Breast epithelium (tissue), 4 donors: ENCODE measurements at regions not wholly inside any gene's neighbourhood (a gene's known extent, or its start where the extent isn't known, plus 50 kb on each side); places are given as distances from the start of the nearest gene placed in this dataset.

ENCODE experiments used
- DNase-seq, 2 donors: peaks; one replicate each; pipeline ENCODE4 v3.0.0-alpha.2; 2019; ENCODE audit warnings: low spot score in 2 of 2
- H3K27ac ChIP-seq, 2 donors: fragments of 200-600 bp; sonication (generic) in 1 of 2; one replicate each; pipeline ENCODE4 v1.5.1; 2016 to 2019; ENCODE audit warnings: mild to moderate bottlenecking in 1 of 2
- H3K27me3 ChIP-seq, 2 donors: fragments of 200-600 bp; sonication (generic) in 1 of 2; one replicate each; pipeline versions ENCODE4 v1.5.1 to v1.6.0; 2017 to 2019; ENCODE audit warnings: control low read depth in 1 of 2, mild to moderate bottlenecking in 1 of 2
- H3K36me3 ChIP-seq: fragments of 200-600 bp; one replicate; pipeline ENCODE4 v1.5.1; 2019
- H3K4me1 ChIP-seq, 2 donors: fragments of 200-600 bp; sonication (generic); one replicate each; pipeline ENCODE4 v1.5.1; 2016 to 2019; ENCODE audit warnings: control low read depth in 1 of 2
- H3K4me3 ChIP-seq, 3 donors: fragments of 200-600 bp; sonication (generic); 1 replicate in 2 of 3; 2 replicates in 1 of 3; pipeline ENCODE4 v1.5.1; 2016 to 2019; ENCODE audit warnings: mild to moderate bottlenecking in 3 of 3, moderate library complexity in 2 of 3
- H3K9me3 ChIP-seq, 2 donors: fragments of 200-600 bp; sonication (generic) in 1 of 2; one replicate each; pipeline ENCODE4 v1.5.1; 2016 to 2019; ENCODE audit warnings: control low read depth in 1 of 2
- CTCF ChIP-seq, 3 donors: fragments of 450-650 bp; IDR thresholded peaks; one replicate each; pipeline ENCODE4 v1.5.1; 2016 to 2017; ENCODE audit warnings: antibody characterized with exemption in 3 of 3, mild to moderate bottlenecking in 3 of 3, moderate library complexity in 3 of 3
- POLR2A ChIP-seq: fragments of 450-650 bp; IDR thresholded peaks from one replicate; pipeline ENCODE4 v1.6.1; 2016; ENCODE audit warnings: antibody characterized with exemption, mild to moderate bottlenecking, moderate library complexity
- POLR2AphosphoS5 ChIP-seq, 3 donors: sonication (generic); formaldehyde crosslinking; IDR thresholded peaks; one replicate each; pipeline ENCODE4 v1.6.1; 2017; ENCODE audit warnings: antibody characterized with exemption in 3 of 3
- intact Hi-C: fragments of 100-400 bp; cut with DNase I; formaldehyde crosslinking; loops from one replicate; pipeline ENCODE4 v1.15.1; 2023; ENCODE audit warnings: low total_unique reads

GRCh38 chr10:9243941-9244411 is 1189.5 kb downstream of the GATA3 start:
- no peak for DNase-seq
- H3K9me3 ChIP-seq: no peaks in the 10 kb centered on the region
- no peak overlapping the region for H3K4me3 ChIP-seq
- intact Hi-C loops: loop anchor here (5.0 kb wide), 1 partner anchor 1732 kb away; no protein-coding TSS in a partner anchor
- no peaks in the 10 kb centered on the region for H3K36me3 ChIP-seq
- H3K4me1 ChIP-seq: no peaks in the 10 kb centered on the region
- H3K27ac ChIP-seq: no peak overlapping the region
- no peaks in the 10 kb centered on the region for H3K27me3 ChIP-seq
- no peak for TF ChIP-seq POLR2AphosphoS5 (IDR thresholded peaks at IDR 0.05)

- Histone ChIP-seq H3K36me3 (no peaks in the 10 kb centered on the region), H3K4me1 (no peaks in the 10 kb centered on the region), H3K4me3 (no peak overlapping the region), H3K9me3 (no peaks in the 10 kb centered on the region), H3K27ac (no peak overlapping the region), H3K27me3 (no peaks in the 10 kb centered on the region)
- intact Hi-C loops: loop anchor here (5.0 kb wide), 1 partner anchor 1733 kb away; no protein-coding TSS in a partner anchor
- TF ChIP-seq POLR2A: no peak
- TF ChIP-seq CTCF (IDR thresholded peaks at IDR 0.05): no peak
- TF ChIP-seq POLR2AphosphoS5 (IDR thresholded peaks at IDR 0.05): no peak
- no peak for DNase-seq
Measured at GRCh38 chr10:9244864-9245263, 1190.4 kb downstream of the GATA3 start.

GRCh38 chr10:9253121-9253520 is 1198.6 kb downstream of the GATA3 start:
- Histone ChIP-seq H3K36me3 (no peaks in the 10 kb centered on the region), H3K4me3 (no peak overlapping the region), H3K27ac (no peak overlapping the region), H3K27me3 (no peaks in the 10 kb centered on the region), H3K9me3 (no peaks in the 10 kb centered on the region), H3K4me1 (no peaks in the 10 kb centered on the region)
- no peak for TF ChIP-seq POLR2A
- no peak for TF ChIP-seq POLR2AphosphoS5 (IDR thresholded peaks at IDR 0.05)
- TF ChIP-seq CTCF (IDR thresholded peaks at IDR 0.05): no peak
- DNase-seq: no peak
- intact Hi-C loops: no loop called here

- Histone ChIP-seq H3K36me3 (no peaks in the 10 kb centered on the region), H3K4me1 (no peaks in the 10 kb centered on the region), H3K4me3 (no peak overlapping the region), H3K9me3 (no peaks in the 10 kb centered on the region), H3K27me3 (no peaks in the 10 kb centered on the region), H3K27ac (no peak overlapping the region)
- intact Hi-C loops: no loop called here
- TF ChIP-seq POLR2A (no peak), CTCF (IDR thresholded peaks at IDR 0.05) (no peak), POLR2AphosphoS5 (IDR thresholded peaks at IDR 0.05) (no peak)
- DNase-seq: no peak
Measured at GRCh38 chr10:9254353-9254752, 1199.9 kb downstream of the GATA3 start.

GRCh38 chr10:9260690-9261089 is 1206.2 kb downstream of the GATA3 start:
- no peaks in the 10 kb centered on the region for H3K4me1 ChIP-seq
- no peaks in the 10 kb centered on the region for H3K9me3 ChIP-seq
- no peak for DNase-seq
- no peaks in the 10 kb centered on the region for H3K27me3 ChIP-seq
- intact Hi-C loops: no loop called here
- TF ChIP-seq CTCF (IDR thresholded peaks at IDR 0.05): no peak
- TF ChIP-seq POLR2A: no peak
- no peak for TF ChIP-seq POLR2AphosphoS5 (IDR thresholded peaks at IDR 0.05)
- no peak overlapping the region for H3K27ac ChIP-seq
- no peaks in the 10 kb centered on the region for H3K36me3 ChIP-seq
- no peak overlapping the region for H3K4me3 ChIP-seq

GRCh38 chr10:9262770-9263169 is 1208.3 kb downstream of the GATA3 start:
- Histone ChIP-seq H3K27me3 (no peaks in the 10 kb centered on the region), H3K36me3 (no peaks in the 10 kb centered on the region), H3K4me3 (no peak overlapping the region), H3K9me3 (no peaks in the 10 kb centered on the region), H3K27ac (no peak overlapping the region), H3K4me1 (no peaks in the 10 kb centered on the region)
- intact Hi-C loops: no loop called here
- TF ChIP-seq POLR2AphosphoS5 (IDR thresholded peaks at IDR 0.05): no peak
- no peak for TF ChIP-seq CTCF (IDR thresholded peaks at IDR 0.05)
- no peak for TF ChIP-seq POLR2A
- no peak for DNase-seq
